Endothelial cell of umbilical vein (primary cell): ENCODE measurements at regions not wholly inside any gene's neighbourhood (a gene's known extent, or its start where the extent isn't known, plus 50 kb on each side); places are given as distances from the start of the nearest gene placed in this dataset.

Source experiments
- BruUV-seq: library from RNA; stranded (reverse); fragments of 400-500 nt; replicated peaks from 2 replicates; lab custom pipeline; 2021; lab: Mats Ljungman, UMichigan
- CTCF ChIA-PET: fragments of 300-600, 350-600 bp; sonication (Branson Sonifier 250); formaldehyde crosslinking; loops from one replicate; lab custom pipeline; 2021; ENCODE audit warnings: antibody characterized with exemption, inconsistent platforms; lab: Charles Lee
- POLR2A ChIA-PET: fragments of 300-600, 350-600 bp; sonication (Branson Sonifier 250); formaldehyde crosslinking; loops from one replicate; lab custom pipeline; 2021; ENCODE audit warnings: antibody characterized with exemption, inconsistent platforms; lab: Charles Lee
- DNase-seq: peaks from one replicate; pipeline ENCODE4 v3.0.0-alpha.2; 2011; ENCODE audit warnings: low read depth, low spot score
- FAIRE-seq: peaks from 2 replicates; lab custom pipeline; 2011; peaks lifted over from hg19 to GRCh38; lab: Jason Lieb, UNC
- H2AFZ ChIP-seq: 2 replicates; pipeline ENCODE4 v1.6.0; 2012; ENCODE audit warnings: low read depth, low read length, control low read depth, inconsistent platforms
- H3K27ac ChIP-seq: 2 replicates; pipeline ENCODE4 v1.5.1; 2011; ENCODE audit warnings: low read depth, mild to moderate bottlenecking, control low read depth, low read length, moderate library complexity; ENCODE audit not compliant: insufficient read depth
- H3K27me3 ChIP-seq, 2 experiments: 2 replicates each; pipeline versions ENCODE4 v1.6.0 to v1.6.1; 2011; ENCODE audit warnings: low read length in 2 of 2, mixed read lengths in 1 of 2; ENCODE audit not compliant: control insufficient read depth in 2 of 2, insufficient read depth in 2 of 2
- H3K36me3 ChIP-seq, 2 experiments: 2 replicates in 1 of 2; 3 replicates in 1 of 2; pipeline ENCODE4 v1.5.1; 2011; ENCODE audit warnings: low read length in 2 of 2, mild to moderate bottlenecking in 1 of 2, moderate library complexity in 1 of 2; ENCODE audit not compliant: control insufficient read depth in 2 of 2, insufficient read depth in 2 of 2; ENCODE audit errors: extremely low read depth in 1 of 2
- H3K4me1 ChIP-seq: 3 replicates; pipeline ENCODE4 v1.5.1; 2011; ENCODE audit warnings: mild to moderate bottlenecking, low read length; ENCODE audit not compliant: control insufficient read depth, insufficient read depth; ENCODE audit errors: extremely low read depth
- H3K4me2 ChIP-seq: 2 replicates; pipeline ENCODE4 v1.6.1; 2011; ENCODE audit warnings: low read length, control low read depth, mixed read lengths; ENCODE audit not compliant: insufficient read depth
- H3K4me3 ChIP-seq, 3 experiments: fragments of 200-600 bp in 1 of 3; sonication (generic), shearing (Covaris generic) in 1 of 3; replicated peaks in 1 of 3; 2 replicates each; pipeline ENCODE4 v1.5.1; 2011 to 2016; ENCODE audit warnings: control low read depth in 3 of 3, low read length in 3 of 3, mild to moderate bottlenecking in 2 of 3, inconsistent platforms in 1 of 3, low read depth in 1 of 3, moderate library complexity in 1 of 3; ENCODE audit not compliant: insufficient read depth in 1 of 3
- H3K79me2 ChIP-seq: 2 replicates; pipeline ENCODE4 v1.6.0; 2012; ENCODE audit warnings: low read length, inconsistent platforms; ENCODE audit not compliant: control insufficient read depth, insufficient read depth
- H3K9ac ChIP-seq: replicated peaks from 2 replicates; pipeline ENCODE3; 2011; ENCODE audit warnings: low read length, control low read depth; ENCODE audit not compliant: insufficient read depth; ENCODE audit errors: extremely low read depth
- H3K9me1 ChIP-seq: replicated peaks from 3 replicates; pipeline ENCODE4 v1.6.0; 2011; ENCODE audit warnings: mild to moderate bottlenecking, low read length; ENCODE audit not compliant: control insufficient read depth, insufficient read depth; ENCODE audit errors: extremely low read depth
- H3K9me3 ChIP-seq: replicated peaks from 2 replicates; pipeline ENCODE4 v1.5.1; 2012; ENCODE audit warnings: low read length, inconsistent platforms; ENCODE audit not compliant: control insufficient read depth, insufficient read depth
- H4K20me1 ChIP-seq: replicated peaks from 2 replicates; pipeline ENCODE3; 2011; ENCODE audit warnings: mild to moderate bottlenecking, low read length; ENCODE audit not compliant: control insufficient read depth, insufficient read depth; ENCODE audit errors: extremely low read depth
- EZH2 ChIP-seq: IDR thresholded peaks from 2 replicates; pipeline ENCODE4 v1.6.1; 2012; ENCODE audit warnings: borderline replicate concordance, low read depth, mild to moderate bottlenecking, moderate library complexity, low read length, inconsistent platforms; ENCODE audit not compliant: severe bottlenecking
- FOS ChIP-seq: IDR thresholded peaks from 2 replicates; pipeline ENCODE4 v1.6.1; 2011; ENCODE audit warnings: mild to moderate bottlenecking, low read length, moderate library complexity, borderline replicate concordance; ENCODE audit not compliant: insufficient read depth
- GATA2 ChIP-seq: IDR thresholded peaks from 2 replicates; pipeline ENCODE4 v1.7.0; 2011; ENCODE audit warnings: low read depth, mild to moderate bottlenecking, moderate library complexity, mixed read lengths, low read length; ENCODE audit not compliant: insufficient read length, insufficient read depth
- JUN ChIP-seq: IDR thresholded peaks from 2 replicates; pipeline ENCODE4 v1.6.1; 2011; ENCODE audit warnings: borderline replicate concordance, low read depth; ENCODE audit not compliant: insufficient read length, insufficient read depth
- MYC ChIP-seq: IDR thresholded peaks from one replicate; pipeline ENCODE4 v1.6.1; 2011; ENCODE audit warnings: mild to moderate bottlenecking, low read depth, low read length
- POLR2A ChIP-seq: IDR thresholded peaks from 2 replicates; pipeline ENCODE4 v1.6.1; 2012; ENCODE audit warnings: low read depth, mild to moderate bottlenecking, control low read depth, low read length
- POLR2AphosphoS5 ChIP-seq: IDR thresholded peaks from 2 replicates; pipeline ENCODE4 v1.6.1; 2012; ENCODE audit warnings: low read depth, mild to moderate bottlenecking, control low read depth, low read length, moderate library complexity; ENCODE audit not compliant: insufficient read depth
- dilution Hi-C: fragments of 300-500 bp; cut with MboI; formaldehyde crosslinking; loops from one replicate; pipeline ENCODE4 v1.15.0; 2019; ENCODE audit warnings: low sequenced_read_pairs; ENCODE audit not compliant: extremely low pct_ligation_motif_present
- intact Hi-C: fragments of 100-400 bp; cut with micrococcal nuclease; formaldehyde crosslinking; loops from one replicate; pipeline ENCODE4 v1.10.0; 2022
- TF ChIP-seq, protein P1 (sequence below), 2 donors: IDR thresholded peaks; 1 replicate in 1 of 2; 2 replicates in 1 of 2; pipeline ENCODE4 v1.5.1; 2011; ENCODE audit warnings: low read length in 2 of 2, mild to moderate bottlenecking in 2 of 2, moderate library complexity in 2 of 2, control low read depth in 1 of 2, inconsistent platforms in 1 of 2, low read depth in 1 of 2; ENCODE audit not compliant: insufficient read depth in 1 of 2; ENCODE audit errors: extremely low read depth in 1 of 2
- TF ChIP-seq, protein P2 (sequence below): IDR thresholded peaks from 2 replicates; pipeline ENCODE4 v1.6.1; 2011; ENCODE audit not compliant: insufficient read depth, insufficient read length

DNA sequence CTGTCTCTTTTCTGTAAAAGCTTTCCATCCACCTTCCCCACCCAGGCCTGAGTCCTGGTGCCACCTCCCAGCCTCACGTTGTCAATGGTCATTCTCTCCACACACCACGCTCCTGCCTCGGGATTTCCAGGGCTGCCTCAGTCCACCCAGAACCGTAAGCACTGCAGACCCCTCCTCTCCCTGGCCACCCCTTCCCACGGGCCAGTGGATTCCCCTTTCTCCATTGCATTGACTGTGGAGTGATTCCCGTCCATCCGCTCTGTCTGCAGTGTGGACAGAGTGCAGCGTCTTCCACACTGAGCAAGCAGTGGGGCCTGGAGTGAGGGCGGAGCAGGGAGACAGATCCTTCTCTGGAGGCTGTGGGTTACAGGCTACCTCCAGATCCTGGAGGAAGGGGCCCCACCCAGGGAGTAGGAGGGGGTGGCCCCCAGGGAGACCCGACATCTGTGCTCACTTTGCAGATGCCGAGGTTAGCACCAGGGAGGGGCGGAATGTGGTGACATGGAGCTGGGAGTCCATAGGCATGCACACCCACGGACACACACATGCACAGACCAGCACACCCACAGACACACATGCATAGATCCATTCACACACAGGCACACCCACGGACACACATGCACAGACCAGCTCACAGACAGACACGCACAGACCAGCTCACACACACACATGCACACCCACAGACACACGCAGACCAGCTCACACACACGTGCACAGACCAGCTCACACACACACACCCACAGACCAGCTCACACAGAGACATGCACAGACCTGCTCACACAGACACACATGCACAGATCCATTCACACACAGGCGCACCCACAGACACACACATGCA, 109.6 kb upstream of the B3GAT1 start:
- Histone ChIP-seq H3K9me1 (no peaks in the 10 kb centered on the region), H3K9me3 (no peaks in the 10 kb centered on the region), H3K4me1 (no peaks in the 10 kb centered on the region), H3K9ac (no peak overlapping the region), H2AFZ (no peak overlapping the region), H4K20me1 (no peaks in the 10 kb centered on the region), H3K27me3 (no peaks in the 10 kb centered on the region), H3K79me2 (no peaks in the 10 kb centered on the region), H3K36me3 (no peaks in the 10 kb centered on the region), H3K4me2 (no peak overlapping the region), H3K4me3 (no peak overlapping the region), H3K27ac (no peak overlapping the region)
- ChIA-PET CTCF (no interaction called here), POLR2A (no interaction called here)
- DNase-seq: no peak
- no peak for FAIRE-seq
- no peak for TF ChIP-seq POLR2A
- TF ChIP-seq, protein P1, sequence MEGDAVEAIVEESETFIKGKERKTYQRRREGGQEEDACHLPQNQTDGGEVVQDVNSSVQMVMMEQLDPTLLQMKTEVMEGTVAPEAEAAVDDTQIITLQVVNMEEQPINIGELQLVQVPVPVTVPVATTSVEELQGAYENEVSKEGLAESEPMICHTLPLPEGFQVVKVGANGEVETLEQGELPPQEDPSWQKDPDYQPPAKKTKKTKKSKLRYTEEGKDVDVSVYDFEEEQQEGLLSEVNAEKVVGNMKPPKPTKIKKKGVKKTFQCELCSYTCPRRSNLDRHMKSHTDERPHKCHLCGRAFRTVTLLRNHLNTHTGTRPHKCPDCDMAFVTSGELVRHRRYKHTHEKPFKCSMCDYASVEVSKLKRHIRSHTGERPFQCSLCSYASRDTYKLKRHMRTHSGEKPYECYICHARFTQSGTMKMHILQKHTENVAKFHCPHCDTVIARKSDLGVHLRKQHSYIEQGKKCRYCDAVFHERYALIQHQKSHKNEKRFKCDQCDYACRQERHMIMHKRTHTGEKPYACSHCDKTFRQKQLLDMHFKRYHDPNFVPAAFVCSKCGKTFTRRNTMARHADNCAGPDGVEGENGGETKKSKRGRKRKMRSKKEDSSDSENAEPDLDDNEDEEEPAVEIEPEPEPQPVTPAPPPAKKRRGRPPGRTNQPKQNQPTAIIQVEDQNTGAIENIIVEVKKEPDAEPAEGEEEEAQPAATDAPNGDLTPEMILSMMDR (IDR thresholded peaks at IDR 0.05; ENCODE audit: extremely low read depth in 1 of 2, insufficient read depth in 1 of 2, low read depth in 1 of 2, low read length in 2 of 2): no peak
- TF ChIP-seq MYC: no peak
- no peak for TF ChIP-seq JUN
- no peak for TF ChIP-seq EZH2
- TF ChIP-seq, protein P2, sequence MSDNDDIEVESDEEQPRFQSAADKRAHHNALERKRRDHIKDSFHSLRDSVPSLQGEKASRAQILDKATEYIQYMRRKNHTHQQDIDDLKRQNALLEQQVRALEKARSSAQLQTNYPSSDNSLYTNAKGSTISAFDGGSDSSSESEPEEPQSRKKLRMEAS: no peak
- TF ChIP-seq FOS: no peak
- no peak for TF ChIP-seq GATA2
- TF ChIP-seq POLR2AphosphoS5: no peak
- intact Hi-C loops: no loop called here
- no TSS peak for BruUV-seq
- dilution Hi-C loops: no loop called here
